ENCODE measurements at regions not wholly inside any gene's neighbourhood (a gene's known extent, or its start where the extent isn't known, plus 50 kb on each side); places are given as distances from the start of the nearest gene placed in this dataset.

- Histone ChIP-seq H2AFZ (ENCODE audit: low read length) (no peak overlapping the region), H3K79me2 (ENCODE audit: control insufficient read depth, insufficient read depth, low read length) (no peaks in the 10 kb centered on the region), H3K27ac (ENCODE audit: insufficient read depth, low read length) (no peak overlapping the region), H3K9me3 (ENCODE audit: control insufficient read depth, insufficient read depth, low read depth, low read length) (no peaks in the 10 kb centered on the region), H3K4me1 (ENCODE audit: control insufficient read depth, extremely low read depth, insufficient read depth, low read length) (no peaks in the 10 kb centered on the region), H3K9ac (ENCODE audit: insufficient read depth, low read length) (no peak overlapping the region), H3K27me3 (ENCODE audit: control insufficient read depth, insufficient read depth, low read length) (no peaks in the 10 kb centered on the region), H4K20me1 (ENCODE audit: control insufficient read depth, extremely low read depth, insufficient read depth, low read length) (no peaks in the 10 kb centered on the region), H3K36me3 (ENCODE audit: control insufficient read depth, insufficient read depth, low read length) (no peaks in the 10 kb centered on the region), H3K4me2 (ENCODE audit: extremely low read depth, insufficient read depth, low read length) (no peak overlapping the region), H3K4me3 (replicated peaks in 1 of 4; ENCODE audit: control extremely low read depth in 1 of 4, insufficient read depth in 1 of 4, low read depth in 3 of 4, low read length in 4 of 4) (no peak overlapping the region)
- TF ChIP-seq CTCF (conservative IDR thresholded peaks at IDR 0.05 in 1 of 2, IDR thresholded peaks at IDR 0.05 in 1 of 2; ENCODE audit: low read depth in 1 of 2, low read length in 2 of 2) = no peak
- TF ChIP-seq EZH2 (IDR thresholded peaks at IDR 0.05; ENCODE audit: low read length, missing control alignments) = no peak
- DNase-seq (ENCODE audit: low read depth in 2 of 2) = no peak
Measured at GRCh38 chr16:65869261-65869660, 497.2 kb upstream of the CDH5 start.

GRCh38 chr16:65867276-65867960 is 499.1 kb upstream of the CDH5 start:
- TF ChIP-seq EZH2 (IDR thresholded peaks at IDR 0.05; ENCODE audit: low read length, missing control alignments) (no peak), CTCF (conservative IDR thresholded peaks at IDR 0.05 in 1 of 2, IDR thresholded peaks at IDR 0.05 in 1 of 2; ENCODE audit: low read depth in 1 of 2, low read length in 2 of 2) (no peak)
- no peak overlapping the region for H3K27ac ChIP-seq (ENCODE audit: insufficient read depth, low read length)
- H3K4me2 ChIP-seq (ENCODE audit: extremely low read depth, insufficient read depth, low read length) = no peak overlapping the region
- H2AFZ ChIP-seq (ENCODE audit: low read length) = no peak overlapping the region
- H3K9ac ChIP-seq (ENCODE audit: insufficient read depth, low read length) = no peak overlapping the region
- no peaks in the 10 kb centered on the region for H3K79me2 ChIP-seq (ENCODE audit: control insufficient read depth, insufficient read depth, low read length)
- DNase-seq (ENCODE audit: low read depth in 2 of 2) = no peak
- no peaks in the 10 kb centered on the region for H3K4me1 ChIP-seq (ENCODE audit: control insufficient read depth, extremely low read depth, insufficient read depth, low read length)
- no peaks in the 10 kb centered on the region for H3K27me3 ChIP-seq (ENCODE audit: control insufficient read depth, insufficient read depth, low read length)
- no peaks in the 10 kb centered on the region for H3K9me3 ChIP-seq (ENCODE audit: control insufficient read depth, insufficient read depth, low read depth, low read length)
- no peaks in the 10 kb centered on the region for H3K36me3 ChIP-seq (ENCODE audit: control insufficient read depth, insufficient read depth, low read length)
- H3K4me3 ChIP-seq (replicated peaks in 1 of 4; ENCODE audit: control extremely low read depth in 1 of 4, insufficient read depth in 1 of 4, low read depth in 3 of 4, low read length in 4 of 4) = no peak overlapping the region
- H4K20me1 ChIP-seq (ENCODE audit: control insufficient read depth, extremely low read depth, insufficient read depth, low read length) = no peaks in the 10 kb centered on the region

- Histone ChIP-seq H3K4me2 (ENCODE audit: extremely low read depth, insufficient read depth, low read length) (no peak overlapping the region), H3K79me2 (ENCODE audit: control insufficient read depth, insufficient read depth, low read length) (no peaks in the 10 kb centered on the region), H2AFZ (ENCODE audit: low read length) (no peak overlapping the region), H4K20me1 (ENCODE audit: control insufficient read depth, extremely low read depth, insufficient read depth, low read length) (no peaks in the 10 kb centered on the region), H3K27me3 (ENCODE audit: control insufficient read depth, insufficient read depth, low read length) (no peaks in the 10 kb centered on the region), H3K9ac (ENCODE audit: insufficient read depth, low read length) (no peak overlapping the region), H3K4me3 (replicated peaks in 1 of 4; ENCODE audit: control extremely low read depth in 1 of 4, insufficient read depth in 1 of 4, low read depth in 3 of 4, low read length in 4 of 4) (no peak overlapping the region), H3K4me1 (ENCODE audit: control insufficient read depth, extremely low read depth, insufficient read depth, low read length) (no peaks in the 10 kb centered on the region), H3K27ac (ENCODE audit: insufficient read depth, low read length) (no peak overlapping the region), H3K36me3 (ENCODE audit: control insufficient read depth, insufficient read depth, low read length) (no peaks in the 10 kb centered on the region), H3K9me3 (ENCODE audit: control insufficient read depth, insufficient read depth, low read depth, low read length) (no peaks in the 10 kb centered on the region)
- DNase-seq (ENCODE audit: low read depth in 2 of 2) = no peak
- TF ChIP-seq CTCF (conservative IDR thresholded peaks at IDR 0.05 in 1 of 2, IDR thresholded peaks at IDR 0.05 in 1 of 2; ENCODE audit: low read depth in 1 of 2, low read length in 2 of 2) = no peak
- TF ChIP-seq EZH2 (IDR thresholded peaks at IDR 0.05; ENCODE audit: low read length, missing control alignments) = no peak
Measured at GRCh38 chr16:65863236-65863635, 503.3 kb upstream of the CDH5 start.
